Brain microvascular endothelial cell (primary cell): ENCODE measurements at regions not wholly inside any gene's neighbourhood (a gene's known extent, or its start where the extent isn't known, plus 50 kb on each side); places are given as distances from the start of the nearest gene placed in this dataset.
"Not testable (repeated sequence)": the region's sequence is repeated elsewhere in the genome, so short reads cannot be mapped to it uniquely, and the experiment has no call there.

Experiments used
- DNase-seq: peaks from one replicate; pipeline ENCODE4 v3.0.0-alpha.2; 2020
- H3K27ac ChIP-seq: fragments of 250-450 bp; sonication (Bioruptor Pico); 2 replicates; pipeline ENCODE4 v1.5.1; 2020; ENCODE audit warnings: mild to moderate bottlenecking, moderate library complexity
- H3K27me3 ChIP-seq: fragments of 250-450 bp; sonication (Bioruptor Pico); replicated peaks from 2 replicates; pipeline ENCODE4 v1.5.1; 2020; ENCODE audit warnings: mild to moderate bottlenecking
- H3K36me3 ChIP-seq: fragments of 250-450 bp; sonication (Bioruptor Pico); replicated peaks from 2 replicates; pipeline ENCODE4 v1.5.1; 2020; ENCODE audit warnings: mild to moderate bottlenecking
- H3K4me3 ChIP-seq: 2 replicates; pipeline ENCODE4 v1.5.1; 2011; ENCODE audit warnings: low read depth, mild to moderate bottlenecking, control low read depth, low read length, moderate library complexity
- in situ Hi-C: cut with HindIII; loops from 2 replicates; pipeline ENCODE4 v1.10.0; 2017; ENCODE audit warnings: low sequenced_read_pairs, low pct_ligation_motif_present
- TF ChIP-seq, protein P1 (sequence below): IDR thresholded peaks from 2 replicates; pipeline ENCODE4 v1.5.1; 2011; ENCODE audit warnings: low read depth, mild to moderate bottlenecking, moderate library complexity, low read length, control low read depth, inconsistent platforms; ENCODE audit errors: missing control alignments

DNA sequence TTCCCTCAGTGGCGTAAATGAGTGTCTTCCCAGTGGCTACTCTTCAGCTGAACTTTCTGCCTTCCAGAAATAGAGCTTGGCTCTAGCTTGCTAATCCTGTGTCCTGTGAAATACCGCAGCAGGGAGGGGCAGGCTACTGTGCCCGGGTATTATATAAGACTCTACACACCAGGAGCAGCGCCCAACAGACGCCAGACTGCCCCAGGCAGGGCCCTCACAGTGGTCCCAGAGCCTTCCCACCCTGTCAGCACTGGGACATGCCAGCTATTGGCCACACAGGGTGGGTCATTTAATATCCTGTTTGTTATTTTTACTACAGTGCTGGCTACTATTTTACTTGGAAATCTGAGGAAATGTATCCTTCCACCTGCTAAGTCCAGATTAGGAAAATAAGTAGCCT, 121.0 kb downstream of the FEM1C start:
- no peak overlapping the region for H3K4me3 ChIP-seq
- H3K36me3 ChIP-seq: no peaks in the 10 kb centered on the region
- no peak overlapping the region for H3K27ac ChIP-seq
- no peaks in the 10 kb centered on the region for H3K27me3 ChIP-seq
- in situ Hi-C loops: no loop called here
- TF ChIP-seq, protein P1, sequence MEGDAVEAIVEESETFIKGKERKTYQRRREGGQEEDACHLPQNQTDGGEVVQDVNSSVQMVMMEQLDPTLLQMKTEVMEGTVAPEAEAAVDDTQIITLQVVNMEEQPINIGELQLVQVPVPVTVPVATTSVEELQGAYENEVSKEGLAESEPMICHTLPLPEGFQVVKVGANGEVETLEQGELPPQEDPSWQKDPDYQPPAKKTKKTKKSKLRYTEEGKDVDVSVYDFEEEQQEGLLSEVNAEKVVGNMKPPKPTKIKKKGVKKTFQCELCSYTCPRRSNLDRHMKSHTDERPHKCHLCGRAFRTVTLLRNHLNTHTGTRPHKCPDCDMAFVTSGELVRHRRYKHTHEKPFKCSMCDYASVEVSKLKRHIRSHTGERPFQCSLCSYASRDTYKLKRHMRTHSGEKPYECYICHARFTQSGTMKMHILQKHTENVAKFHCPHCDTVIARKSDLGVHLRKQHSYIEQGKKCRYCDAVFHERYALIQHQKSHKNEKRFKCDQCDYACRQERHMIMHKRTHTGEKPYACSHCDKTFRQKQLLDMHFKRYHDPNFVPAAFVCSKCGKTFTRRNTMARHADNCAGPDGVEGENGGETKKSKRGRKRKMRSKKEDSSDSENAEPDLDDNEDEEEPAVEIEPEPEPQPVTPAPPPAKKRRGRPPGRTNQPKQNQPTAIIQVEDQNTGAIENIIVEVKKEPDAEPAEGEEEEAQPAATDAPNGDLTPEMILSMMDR: no peak
- peak; percentile 9 for DNase-seq

DNA sequence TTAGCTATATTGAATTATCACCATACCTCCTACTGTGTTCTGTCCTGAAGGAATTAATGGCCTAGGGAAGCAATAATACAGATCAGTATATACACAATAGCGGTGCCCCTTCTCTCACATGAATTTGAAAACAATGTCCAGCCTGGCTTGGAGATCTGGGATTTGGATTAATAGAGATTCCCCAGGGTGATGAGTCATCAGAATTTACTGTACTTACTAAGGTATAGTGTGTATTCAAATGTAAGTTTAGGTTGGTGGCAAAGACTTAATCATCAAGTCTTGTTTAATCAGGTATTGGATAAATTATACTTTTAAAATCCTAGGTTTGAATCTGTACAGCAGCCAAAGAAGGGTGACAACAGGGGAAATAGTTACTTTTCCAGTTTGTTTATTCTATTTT, 121.5 kb downstream of the FEM1C start:
- Histone ChIP-seq H3K4me3 (no peak overlapping the region), H3K27me3 (no peaks in the 10 kb centered on the region), H3K27ac (no peak overlapping the region), H3K36me3 (no peaks in the 10 kb centered on the region)
- TF ChIP-seq, protein P1: no peak
- peak; percentile 14 for DNase-seq
- in situ Hi-C loops: no loop called here

DNA sequence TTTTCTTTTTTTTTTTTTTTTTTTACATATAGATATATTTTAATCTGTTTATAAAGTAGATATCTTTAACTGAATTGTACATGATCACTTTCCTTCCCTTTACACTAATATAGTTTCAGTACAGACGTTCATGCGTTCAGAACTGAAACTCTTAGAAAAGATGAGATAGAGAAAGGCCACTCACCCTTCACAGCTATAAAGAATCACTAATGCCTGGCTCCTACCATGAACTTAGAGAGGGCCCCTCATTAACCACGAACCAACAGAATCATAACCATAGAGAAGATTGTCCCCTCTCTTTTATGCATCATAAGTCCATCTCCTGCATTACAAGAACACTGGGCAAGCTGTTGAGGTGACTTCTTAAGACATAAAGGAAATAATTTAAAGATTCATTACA, 123.8 kb downstream of the FEM1C start:
- H3K27ac ChIP-seq, H3K4me3 ChIP-seq, H3K36me3 ChIP-seq, H3K27me3 ChIP-seq, in situ Hi-C loops, DNase-seq: not testable (repeated sequence)

DNA sequence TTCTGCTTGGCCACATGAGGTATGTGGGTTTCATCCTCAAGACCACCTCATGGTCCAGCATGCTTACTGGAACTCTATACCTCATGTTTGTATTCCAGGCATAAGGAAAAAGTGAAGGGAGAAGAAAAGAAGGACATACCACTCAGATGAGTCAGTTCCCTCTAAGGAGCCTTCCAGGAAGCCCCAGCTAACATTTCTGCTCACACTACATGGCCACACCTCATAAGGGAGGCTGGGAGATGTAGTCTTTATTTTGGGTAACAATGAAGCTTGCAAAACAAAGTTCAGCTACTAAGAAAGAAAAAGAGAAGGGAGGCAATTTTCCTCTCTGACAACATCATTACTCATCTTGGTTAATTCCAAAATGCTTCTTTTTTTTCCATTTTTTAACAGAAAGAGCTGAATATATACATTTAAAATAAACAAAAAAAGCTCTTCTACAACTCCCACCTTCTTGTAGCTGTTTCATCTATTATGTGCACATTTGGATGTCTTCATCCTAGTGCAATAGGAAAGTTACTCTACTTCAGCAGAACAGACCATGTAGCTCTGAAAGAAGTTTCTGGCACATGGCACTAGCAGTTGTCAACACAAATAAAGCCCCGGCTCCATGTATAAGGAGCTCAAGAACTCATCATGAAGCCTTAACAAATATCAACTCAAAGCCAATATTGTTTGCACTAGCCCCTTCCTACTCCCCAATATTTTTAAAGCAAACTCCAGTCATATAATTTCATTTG, 123.6 kb upstream of the CCDC112 start:
- peak; percentile 85 for DNase-seq
- no peak overlapping the region for H3K4me3 ChIP-seq
- no peak overlapping the region for H3K27ac ChIP-seq
- no peaks in the 10 kb centered on the region for H3K36me3 ChIP-seq
- H3K27me3 ChIP-seq: no peaks in the 10 kb centered on the region
- TF ChIP-seq, protein P1: no peak
- in situ Hi-C loops: no loop called here

DNA sequence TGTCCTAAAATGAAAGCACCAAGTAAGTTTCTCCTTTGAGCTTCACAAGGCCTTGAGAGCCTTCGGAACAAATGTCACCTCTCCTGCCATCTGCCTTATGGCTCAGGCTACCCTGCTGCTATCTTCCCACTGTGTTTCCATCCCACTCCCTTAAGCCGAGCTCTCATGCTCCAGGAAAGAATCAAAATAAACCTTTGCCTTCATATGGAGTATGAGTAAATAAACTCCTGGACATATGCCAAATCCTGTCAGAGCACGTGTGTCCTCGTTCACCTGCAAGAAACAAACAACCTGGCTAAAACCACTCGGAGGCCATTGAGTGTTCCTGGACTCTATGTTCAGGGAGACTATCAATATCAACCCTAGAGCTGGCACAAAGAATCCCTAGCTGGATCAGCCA, 122.3 kb upstream of the CCDC112 start:
- in situ Hi-C loops: no loop called here
- Histone ChIP-seq H3K27me3 (no peaks in the 10 kb centered on the region), H3K4me3 (no peak overlapping the region), H3K27ac (no peak overlapping the region), H3K36me3 (no peaks in the 10 kb centered on the region)
- TF ChIP-seq, protein P1: no peak
- DNase-seq: no peak

DNA sequence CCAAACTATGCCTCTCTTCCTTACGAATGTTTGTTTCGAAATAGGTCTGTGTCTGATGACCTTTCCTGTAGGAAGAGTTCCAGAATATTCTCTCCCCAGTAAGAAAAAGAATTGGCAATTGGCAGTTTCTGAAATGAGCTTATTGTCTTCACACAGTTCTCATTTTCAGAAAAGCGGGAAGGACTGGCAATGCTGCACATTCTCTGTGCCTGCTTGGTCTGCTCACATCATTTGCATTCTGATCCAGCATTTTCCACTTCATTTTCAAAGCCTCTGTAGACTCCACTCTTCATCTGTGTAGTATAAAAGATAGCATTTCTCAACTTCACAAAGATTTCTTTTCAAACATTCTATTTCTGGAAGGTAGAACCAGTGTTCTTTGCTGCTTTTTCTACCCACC, 120.6 kb upstream of the CCDC112 start:
- Histone ChIP-seq H3K4me3 (no peak overlapping the region), H3K27me3 (no peaks in the 10 kb centered on the region), H3K27ac (no peak overlapping the region), H3K36me3 (no peaks in the 10 kb centered on the region)
- TF ChIP-seq, protein P1: no peak
- in situ Hi-C loops: no loop called here
- no peak for DNase-seq
